Right kidney (tissue), 1 donor: ENCODE measurements at regions not wholly inside any gene's neighbourhood (a gene's known extent, or its start where the extent isn't known, plus 50 kb on each side); places are given as distances from the start of the nearest gene placed in this dataset.
"Not testable (repeated sequence)": the region's sequence is repeated elsewhere in the genome, so short reads cannot be mapped to it uniquely, and the experiment has no call there.

Source experiments
- DNase-seq: peaks from one replicate; pipeline ENCODE4 v3.0.0-alpha.2; 2016

DNA sequence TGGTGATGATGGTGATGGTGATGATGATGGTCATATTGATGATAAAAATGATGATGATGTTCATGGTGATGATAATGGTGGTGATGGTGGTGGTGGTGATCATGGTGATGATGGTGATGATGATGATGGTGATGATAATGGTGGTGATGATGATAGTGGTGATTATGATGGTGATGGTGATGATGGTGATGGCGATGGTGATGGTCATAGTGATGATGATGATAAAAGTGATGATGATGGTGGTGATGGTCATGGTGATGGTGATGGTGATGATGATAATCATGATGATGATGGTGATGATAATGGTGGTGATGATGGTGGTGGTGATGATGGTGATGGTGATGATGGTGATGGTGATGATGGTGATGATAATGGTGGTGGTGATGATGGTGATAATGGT, 478.7 kb downstream of the TYW1 start:
- no peak for DNase-seq

DNA sequence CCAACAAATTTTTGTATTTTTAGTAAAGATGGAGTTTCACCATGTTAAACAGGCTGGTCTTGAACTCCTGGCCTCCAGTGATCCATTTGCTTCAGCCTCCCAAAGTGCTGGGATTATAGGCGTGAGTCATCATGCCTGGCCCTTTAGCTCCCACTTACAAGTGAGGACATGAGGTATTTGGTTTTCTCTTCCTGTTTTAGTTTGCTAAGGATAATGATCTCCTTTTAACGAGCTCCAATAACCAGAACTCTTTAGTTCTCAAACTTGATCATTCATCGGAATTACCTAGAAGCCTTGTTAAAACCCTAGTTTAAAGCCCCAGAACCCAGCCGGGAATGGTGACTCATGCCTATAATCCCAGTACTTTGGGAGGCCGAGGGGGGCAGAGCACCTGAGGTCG, 481.4 kb downstream of the TYW1 start:
- DNase-seq, result no peak

DNA sequence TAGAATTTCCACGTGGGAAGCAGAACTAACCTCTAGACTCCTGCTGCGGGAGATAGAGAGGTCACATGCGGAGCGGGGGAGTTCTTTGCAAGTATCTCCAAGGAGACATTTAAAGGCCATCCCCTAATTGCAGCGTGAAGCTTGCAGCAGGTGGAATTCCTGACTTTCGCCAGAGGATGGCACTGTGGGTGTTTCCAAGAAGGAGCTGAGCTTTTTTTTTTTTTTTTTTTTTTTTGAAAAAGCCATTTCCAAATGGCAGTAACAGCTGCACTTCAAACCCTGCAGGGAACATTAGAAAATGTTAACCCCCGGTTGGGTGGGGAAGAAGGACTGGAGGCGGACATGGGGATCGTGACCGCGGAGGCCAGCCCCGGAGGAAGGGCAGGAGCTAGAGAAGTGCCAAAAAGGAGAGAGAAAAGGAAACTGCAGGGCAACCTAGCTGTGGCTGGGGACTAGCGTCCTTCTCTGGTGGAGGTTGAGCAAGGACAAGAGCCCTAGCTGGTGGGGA, 487.7 kb downstream of the TYW1 start:
- DNase-seq, result peak; percentile 73

DNA sequence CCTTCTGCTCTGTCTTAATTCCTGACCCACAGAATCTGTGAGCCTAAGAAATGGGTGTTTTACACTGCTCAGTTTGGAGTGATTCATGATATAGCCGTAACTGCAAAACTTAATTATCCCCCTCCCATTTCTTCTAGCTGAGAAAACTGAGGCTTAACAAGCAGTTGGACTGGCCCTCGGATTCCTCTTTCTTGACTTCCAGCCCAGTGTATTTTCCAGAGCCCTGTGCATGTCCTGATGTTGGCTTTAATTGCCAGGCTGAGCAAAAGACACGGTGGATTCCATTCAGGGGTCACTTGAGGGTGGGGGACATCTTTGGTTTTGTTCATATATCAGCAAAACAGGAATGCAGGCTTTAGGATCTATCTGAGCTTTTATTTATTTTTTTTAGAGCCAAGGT, 489.8 kb downstream of the TYW1 start:
- no peak for DNase-seq

DNA sequence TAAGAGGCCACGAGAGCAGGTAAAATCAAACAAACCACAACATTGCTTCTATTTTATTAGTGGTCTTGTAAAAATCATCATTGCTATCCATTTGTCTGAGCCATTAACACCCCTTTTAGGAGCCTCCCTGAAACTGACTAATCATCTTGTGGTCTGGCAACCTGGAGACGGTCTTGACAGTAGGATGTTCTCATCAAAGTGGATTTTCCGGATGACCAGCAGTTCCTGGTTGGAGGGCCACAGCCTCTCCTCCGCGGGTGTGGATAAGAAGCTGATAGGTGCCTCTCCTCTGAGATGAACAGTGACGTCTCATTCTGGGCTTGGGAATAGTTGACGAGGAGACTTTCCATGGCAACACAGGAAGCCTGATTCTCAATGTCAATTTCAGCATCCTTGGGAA, 490.7 kb downstream of the TYW1 start:
- DNase-seq, result no peak

DNA sequence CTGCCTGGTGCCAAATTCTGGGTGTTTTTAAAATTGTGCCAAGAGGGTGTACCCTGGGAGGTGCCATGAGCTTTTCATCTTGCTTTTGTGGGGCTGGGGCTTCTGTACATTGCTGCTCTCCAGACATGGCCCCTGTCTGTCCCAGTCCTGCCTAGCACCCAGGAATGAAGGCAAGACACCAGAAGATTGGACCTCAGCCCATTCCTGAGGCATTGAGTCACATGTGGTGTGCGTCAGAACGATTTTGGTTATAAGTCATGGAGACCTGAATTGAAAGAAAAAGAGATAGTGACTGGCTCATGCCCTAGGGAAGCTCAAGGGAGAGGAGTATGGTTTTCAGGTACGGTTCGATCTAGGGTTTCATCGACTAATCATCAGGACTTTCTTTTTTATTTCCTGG, 493.2 kb downstream of the TYW1 start:
- DNase-seq, result no peak

DNA sequence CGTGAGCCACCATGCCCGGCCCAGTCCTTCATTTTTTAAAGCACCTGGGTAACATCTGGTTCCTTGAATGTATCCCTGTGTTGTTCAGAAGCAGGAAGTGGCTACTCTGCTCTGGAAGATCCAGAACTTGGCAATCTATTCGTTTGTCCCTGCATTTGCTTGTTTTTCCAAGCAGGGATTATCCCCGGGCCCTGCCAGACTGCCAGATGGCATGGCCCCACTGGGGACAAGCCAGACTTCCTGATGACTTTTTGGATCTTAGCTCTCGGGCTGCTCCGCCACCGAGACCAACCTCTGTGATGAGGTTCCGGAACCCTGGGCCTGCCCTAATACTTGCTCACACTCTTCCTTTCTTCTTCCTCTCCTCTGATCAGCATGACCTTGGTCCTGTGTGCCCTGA, 496.7 kb downstream of the TYW1 start:
- no peak for DNase-seq

DNA sequence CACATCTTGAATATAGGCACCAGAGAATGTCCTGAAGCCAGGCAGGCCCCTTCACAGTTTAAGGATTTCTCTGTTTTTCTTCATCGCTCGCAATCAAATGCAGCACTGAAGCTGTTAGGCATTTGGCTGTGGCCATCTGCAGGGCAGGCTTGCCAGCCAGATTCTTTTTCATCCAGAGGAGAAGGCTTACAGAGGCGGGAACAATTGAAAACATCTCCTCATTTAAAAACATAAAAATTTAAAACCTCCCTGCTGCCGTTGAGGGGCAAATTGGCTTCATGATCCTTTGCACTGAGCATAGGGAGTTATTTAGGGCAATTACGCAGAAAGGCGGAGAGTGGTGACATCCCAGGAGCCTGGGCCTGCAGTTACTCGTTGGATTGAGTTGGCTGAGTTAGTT, 500.0 kb downstream of the TYW1 start:
- DNase-seq, result no peak

DNA sequence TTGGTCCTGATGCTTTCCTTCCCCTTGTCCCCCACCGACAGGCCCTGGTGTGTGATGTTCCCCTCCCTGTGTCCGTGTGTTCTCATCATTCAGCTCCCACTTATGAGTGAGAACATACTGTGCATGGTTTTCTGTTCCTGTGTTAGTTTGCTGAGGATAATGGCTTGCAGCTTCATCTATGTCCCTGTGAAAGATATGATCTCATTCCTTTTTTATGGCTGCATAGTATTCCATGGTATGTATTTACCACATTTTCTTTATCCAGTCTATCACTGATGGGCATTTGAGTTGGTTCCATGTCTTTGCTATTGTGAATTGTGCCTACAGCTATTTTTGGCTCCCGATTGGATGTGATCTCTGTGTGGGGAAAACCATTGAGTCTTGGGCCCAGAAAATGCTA, 501.3 kb downstream of the TYW1 start:
- not testable (repeated sequence) for DNase-seq

DNA sequence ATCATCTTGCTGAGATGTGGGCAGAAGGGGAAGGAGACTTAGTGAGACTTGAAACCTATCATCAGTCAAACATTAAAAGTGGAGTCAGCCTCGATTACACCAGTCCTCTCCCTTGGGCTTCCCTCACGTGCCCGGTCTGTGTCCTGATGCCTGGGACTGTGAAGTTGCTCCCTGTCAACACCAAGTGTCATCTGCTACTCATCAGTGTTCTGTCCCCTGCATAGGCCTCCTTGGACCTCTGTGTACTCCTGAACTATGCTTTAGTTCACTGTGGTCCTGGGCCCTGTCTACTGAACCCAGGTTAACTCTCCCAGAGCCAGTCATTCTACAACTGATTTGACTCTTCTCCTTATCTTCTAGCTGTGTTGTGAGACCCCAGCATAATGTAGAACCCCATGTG, 506.3 kb downstream of the TYW1 start:
- no peak for DNase-seq

DNA sequence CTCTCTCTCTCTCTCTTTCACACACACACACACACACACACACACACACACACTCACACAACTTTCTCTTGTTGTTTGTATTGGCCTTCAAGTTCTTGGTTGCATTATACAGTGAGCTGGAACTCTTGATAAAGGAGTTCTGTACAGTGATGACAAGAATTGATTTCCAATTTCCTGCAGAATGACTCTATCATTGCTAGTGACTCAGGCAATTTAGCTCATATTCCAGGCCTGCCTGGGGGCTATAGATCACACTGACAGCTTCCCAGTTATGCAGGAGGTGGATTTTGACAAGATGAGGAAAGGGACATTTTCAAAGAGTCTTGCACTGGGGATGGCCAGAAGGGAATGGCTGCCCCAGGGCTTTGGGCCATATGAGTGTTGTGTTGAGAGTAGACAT, 508.8 kb downstream of the TYW1 start:
- DNase-seq, result no peak

DNA sequence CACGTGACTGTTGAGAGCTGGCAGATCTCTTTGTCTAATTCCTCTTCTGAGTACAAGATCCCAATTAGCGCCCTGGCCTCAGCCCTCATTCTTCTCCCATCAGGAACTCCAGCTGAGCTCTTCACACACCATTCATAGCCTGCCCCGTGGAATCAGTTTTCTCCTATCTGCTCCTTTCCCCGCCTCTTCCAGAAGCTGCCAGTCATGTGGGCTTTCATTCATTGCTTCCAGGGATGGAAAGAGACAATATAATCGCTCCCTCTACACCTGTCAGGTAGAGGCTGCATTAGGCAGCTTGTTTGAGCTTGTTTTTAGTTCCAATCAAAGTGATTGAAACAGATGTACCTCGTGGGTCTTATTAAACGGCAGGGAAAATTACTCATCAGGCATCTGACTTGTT, 515.8 kb downstream of the TYW1 start:
- no peak for DNase-seq

DNA sequence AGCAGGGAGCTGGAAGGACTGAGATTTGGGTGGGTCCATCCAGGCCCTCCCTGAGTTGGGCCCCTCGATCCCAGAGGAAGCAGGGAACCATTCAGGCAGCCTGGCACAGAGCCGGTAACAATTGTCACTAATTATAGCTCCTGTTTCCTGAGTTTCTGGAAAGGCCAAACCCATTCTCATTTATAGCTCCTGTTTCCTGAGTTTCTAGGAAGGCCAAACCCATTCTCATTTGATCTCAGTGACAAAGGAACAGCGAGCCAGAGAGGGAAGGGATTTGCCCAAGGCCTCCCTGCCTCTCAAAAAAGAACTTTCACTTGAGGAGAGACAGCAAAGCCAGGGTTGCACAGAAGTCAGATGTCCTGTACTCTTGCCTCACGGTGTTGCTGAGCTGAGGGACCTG, 521.9 kb downstream of the TYW1 start:
- DNase-seq, result peak; percentile 17

DNA sequence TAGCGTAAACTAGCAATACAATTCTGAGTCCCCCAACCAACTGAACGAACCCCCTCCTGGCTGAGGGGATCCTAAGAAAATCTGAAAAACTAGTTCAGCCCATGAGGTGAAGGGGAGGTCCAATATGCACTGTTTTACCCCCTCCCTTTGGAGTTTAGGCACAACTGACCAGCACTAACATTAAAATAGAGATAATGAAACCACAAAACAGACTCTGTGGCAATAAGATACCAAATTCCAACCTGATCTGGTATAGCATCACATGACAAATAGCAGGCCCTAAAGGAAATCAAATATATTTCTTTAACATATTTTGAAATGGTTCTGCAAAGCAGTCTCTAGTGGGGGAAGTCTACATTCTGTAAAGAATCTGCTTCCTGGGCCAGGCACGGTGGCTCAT, 522.5 kb downstream of the TYW1 start:
- DNase-seq, result no peak

DNA sequence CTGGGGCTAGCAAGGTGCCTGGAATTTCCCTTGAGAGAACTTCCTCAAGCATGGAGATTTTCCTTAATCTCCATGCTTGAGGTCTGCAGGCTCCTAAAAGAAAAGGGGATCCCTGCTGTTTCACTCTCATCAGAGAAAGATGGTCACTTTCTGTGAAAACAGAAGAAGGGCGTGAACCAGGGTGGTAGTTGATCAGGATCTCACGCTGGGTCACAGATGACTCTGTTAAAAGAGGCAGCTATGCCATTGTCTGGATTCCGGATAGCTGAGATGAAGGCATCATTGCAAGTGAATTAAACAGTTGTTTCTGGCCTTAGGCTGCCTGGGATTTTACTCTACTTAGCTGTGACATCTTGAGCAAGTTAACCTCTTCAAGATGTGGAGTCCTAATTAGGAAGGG, 525.9 kb downstream of the TYW1 start:
- DNase-seq, result no peak

DNA sequence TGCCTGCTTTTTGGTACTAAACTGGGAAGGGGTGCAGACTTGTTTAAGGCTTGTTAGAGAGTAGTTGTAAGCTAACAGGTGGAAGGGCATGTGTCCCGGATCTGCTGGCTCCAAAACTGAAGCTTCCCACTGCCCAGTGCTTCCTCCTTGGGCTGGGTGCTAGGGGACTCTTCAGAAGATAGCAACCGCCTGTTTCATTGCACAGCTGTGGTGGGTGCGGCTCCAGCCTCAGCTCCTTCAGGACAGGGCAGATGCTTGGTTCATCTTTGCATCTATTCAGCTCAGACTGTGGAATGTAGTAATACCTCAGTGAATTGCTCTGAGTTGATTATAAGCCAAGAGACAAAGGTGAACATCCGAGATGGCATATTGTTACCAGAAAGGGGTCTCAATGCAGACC, 527.1 kb downstream of the TYW1 start:
- DNase-seq, result no peak

DNA sequence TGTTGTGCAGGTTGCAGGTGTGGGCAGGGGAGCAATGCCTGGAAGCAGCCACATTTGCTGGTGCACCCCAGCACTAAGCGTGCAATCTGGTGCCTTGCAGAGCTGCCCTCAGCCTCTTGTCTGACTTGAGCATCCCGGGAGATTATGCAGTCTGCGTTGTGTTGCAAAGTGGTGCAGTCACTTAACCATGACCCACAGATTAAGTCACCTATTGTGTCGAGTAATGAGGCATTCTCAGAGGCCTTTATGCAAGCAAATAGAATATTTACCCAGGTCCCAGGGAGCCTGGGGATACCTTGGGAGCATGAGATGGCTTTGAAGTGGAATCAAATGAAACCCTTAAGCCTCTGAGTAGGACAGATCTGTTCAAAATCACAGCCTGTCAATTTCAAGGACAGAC, 529.0 kb downstream of the TYW1 start:
- no peak for DNase-seq

DNA sequence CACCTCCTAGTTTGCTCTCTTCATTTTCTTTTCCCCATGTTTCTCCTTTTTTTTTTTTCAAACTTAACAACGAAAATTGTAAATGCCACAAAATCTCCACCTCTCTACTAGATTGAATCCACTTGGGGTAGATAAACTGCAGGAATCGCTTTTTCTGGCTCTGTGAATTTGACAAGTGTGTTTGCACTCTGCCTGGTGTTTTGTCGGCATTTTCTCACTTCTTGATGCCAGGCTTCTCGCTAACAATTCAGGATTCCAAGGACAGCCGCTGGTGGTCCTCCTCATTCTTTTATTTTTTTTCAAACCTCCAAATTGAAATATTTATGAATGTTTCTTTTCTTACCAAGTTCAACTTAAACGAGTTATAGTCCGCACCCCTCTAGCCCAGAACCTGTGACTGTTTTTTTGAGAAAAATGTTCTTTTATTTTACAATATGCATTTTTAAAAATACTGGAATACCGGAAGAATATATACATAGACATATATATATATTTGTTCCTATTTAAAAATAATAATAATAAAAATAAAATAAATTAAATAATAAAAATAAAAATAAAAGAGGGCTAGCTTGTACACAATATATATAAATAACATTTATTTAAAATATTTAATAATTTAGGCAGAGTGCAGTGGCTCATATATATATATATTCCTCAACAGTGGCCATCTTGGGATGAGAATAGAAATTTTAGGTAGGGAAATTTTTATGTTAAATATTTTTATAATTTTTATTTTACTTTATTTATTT, 538.8 kb downstream of the TYW1 start:
- no peak for DNase-seq

DNA sequence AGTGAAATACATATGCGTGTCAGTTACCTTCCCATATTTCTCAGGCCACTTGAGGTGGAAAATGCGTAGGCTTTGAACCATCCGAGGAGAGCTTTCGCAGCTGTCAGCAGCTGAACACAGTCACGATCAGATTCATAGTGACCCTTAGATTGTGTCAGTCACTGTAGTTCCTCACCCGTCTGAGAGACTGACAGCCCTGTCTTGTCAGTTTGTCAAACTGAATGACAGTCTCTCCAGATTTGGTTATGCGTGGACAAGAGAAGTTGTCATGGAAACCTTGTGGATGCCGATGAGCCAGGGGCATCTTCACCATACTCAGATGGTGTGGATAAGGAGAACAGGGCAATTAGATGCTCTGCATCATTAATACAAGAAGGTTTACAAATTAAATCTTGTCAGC, 546.3 kb downstream of the TYW1 start:
- DNase-seq, result no peak

DNA sequence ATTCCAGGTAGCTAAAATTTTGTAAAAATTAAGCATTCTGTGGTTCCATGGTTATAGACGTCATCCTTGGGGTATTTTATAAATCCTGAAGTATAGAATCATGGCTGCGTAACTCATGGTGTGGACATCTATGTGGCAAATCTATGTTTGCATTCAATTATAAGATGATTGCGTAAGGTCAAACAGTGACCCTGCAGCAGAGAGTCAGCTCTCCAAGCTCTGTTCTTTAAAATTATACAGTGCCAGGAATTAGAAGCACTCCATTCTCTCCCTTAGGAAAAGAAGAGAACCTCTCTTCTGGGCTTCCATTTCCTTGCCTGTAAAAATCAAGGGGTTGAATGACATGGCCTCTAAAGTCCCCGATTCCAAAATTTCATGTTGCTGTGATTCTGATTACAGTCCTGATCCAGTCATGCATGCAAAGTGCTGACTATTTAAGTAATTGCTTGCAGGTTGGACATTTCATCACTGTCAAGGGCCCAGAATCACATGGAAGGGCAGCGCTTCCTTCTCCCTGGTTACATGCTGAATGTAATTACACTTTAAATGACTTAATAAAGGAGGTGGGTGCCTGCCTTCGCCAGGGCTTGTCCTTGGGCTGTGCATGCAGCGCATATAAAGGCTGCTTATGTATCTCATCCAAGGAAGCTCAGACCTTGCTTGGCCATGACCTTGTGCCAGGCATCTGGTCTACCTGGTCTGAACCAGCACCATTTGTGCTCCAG, 550.7 kb downstream of the TYW1 start:
- DNase-seq, result no peak

DNA sequence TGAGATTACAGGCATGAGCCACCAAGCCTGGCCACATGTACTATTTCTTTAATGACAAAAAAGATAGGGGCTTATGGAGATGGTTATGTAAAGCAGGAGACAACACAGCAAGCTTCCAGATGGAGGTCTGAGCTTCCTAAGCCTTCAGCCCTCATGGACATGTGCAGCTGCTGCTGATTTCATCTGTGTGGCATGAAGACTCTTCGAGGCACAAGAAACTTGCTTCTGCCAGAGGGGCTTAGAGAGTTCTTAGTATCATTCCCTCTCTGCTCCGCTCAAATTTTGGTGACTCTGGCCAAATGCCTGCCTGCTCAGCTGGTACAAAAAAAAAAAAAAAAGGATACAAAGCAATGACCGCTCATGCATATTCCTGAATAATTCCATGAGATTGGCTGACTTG, 552.5 kb downstream of the TYW1 start:
- no peak for DNase-seq

DNA sequence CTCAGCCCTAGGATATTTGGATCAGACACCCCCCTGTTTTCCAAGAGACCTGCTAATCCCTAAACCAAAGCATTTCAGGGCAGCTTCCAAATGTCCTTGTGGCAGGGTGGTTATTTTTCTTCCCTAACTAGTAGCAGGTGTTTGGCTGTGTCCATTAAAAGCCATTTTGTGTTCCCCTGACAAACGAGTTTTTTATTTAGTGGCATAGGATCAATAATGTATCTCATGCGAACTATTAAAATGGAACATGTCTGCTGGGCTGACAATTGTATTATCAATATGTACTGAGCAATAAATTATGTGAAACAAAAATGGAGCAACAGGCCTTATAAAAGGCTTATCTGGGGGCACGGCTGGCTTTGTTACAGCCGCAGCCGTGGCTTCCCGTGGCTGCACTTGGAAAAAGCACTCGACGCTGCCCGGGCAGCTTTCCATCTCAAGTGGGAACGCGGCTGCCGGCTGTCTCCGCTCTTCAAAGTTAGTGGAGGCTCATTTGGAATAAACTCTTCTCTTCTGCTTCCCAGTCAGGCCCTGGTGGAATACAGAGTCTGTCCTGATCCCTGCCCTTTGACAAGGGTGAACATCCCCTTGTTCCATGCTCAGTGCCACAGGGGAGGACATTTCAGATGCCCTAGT, 554.3 kb downstream of the TYW1 start:
- no peak for DNase-seq

DNA sequence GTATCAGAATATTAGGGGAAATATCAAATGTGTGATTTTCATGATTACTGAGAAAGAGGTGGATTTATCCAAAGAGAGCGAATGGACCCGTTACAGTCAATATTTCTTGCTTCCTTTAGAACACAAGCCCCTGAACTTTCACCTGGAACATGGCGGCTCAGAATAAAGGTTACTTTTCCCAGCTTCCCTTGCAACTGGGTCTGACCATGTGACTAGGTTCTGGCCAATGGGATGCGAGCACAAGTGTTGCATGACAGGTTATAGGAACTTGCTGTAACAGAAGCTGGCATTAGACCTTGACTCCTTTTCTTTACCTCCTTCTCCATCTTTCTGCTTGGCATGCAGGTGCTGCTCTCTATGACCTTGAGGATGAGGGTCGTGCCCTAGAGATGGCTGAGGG, 556.1 kb downstream of the TYW1 start:
- DNase-seq, result no peak

DNA sequence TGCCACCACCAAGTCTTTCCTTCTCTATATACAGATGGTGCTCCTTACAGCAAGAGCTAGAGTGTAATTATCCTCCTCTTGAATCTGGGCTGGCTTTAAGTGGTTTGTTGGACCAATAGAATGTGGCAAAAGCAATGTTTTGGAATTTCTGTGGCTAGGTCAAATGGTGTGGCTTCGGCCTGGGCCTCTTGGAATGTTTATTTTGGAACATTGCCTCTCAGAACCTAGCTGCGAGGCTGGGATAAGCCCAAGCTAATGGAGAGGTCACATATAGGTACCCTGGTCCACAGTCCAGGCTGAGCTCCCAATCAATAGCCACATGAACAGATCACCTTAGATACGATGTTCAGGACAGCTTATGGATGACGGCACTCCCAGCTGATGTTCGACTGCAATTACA, 556.7 kb downstream of the TYW1 start:
- DNase-seq, result no peak
